T-helper 2 cell treated with Interferon-gamma antibody and Interleukin-4, amounts not matched to agents 100 ng/mL and 5 ng/mL, for 36 hours (primary cell): ENCODE measurements at regions not wholly inside any gene's neighbourhood (a gene's known extent, or its start where the extent isn't known, plus 50 kb on each side); places are given as distances from the start of the nearest gene placed in this dataset.

Experiments
- intact Hi-C: fragments of 100-400 bp; cut with micrococcal nuclease; formaldehyde crosslinking; loops from one replicate; pipeline ENCODE4 v1.15.1; 2023

DNA sequence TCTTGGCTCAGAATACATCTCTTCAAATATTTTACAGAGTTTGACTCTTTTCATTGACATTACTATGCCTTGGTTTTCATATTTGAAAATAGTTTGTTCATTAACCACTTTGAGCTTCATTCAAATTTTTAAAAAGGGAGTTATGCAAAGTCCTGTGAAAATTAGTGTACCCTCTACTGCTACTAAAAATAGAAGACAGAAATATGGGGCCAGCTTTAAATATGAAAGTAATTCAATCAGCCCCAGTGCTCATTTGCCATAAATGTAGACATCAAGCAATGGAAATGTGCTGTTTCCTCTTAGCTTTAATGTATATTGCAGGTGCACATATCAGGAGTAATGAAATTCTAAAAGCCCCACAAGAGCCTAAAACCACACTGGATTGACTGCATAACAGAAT is 218.7 kb downstream of the SPATA18 start:
- intact Hi-C loops, result no loop called here

DNA sequence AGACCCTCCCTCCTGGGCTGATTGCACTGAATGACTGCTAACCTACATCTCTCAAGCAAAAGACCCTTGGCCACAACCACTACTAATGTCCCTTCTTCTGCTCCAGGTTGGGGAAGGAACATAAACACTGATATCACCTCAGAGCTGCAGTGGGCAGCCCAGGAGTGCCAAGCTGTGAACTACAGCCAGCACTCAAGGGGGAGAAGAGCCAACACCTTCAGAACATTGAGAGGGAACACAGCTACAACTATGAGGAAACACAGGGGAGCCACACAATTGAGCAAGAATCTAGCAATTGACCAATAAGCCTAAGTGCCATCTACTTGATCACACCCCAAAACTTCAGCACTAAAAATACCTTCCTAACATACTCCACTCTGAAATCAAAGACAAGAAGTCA is 222.8 kb downstream of the SPATA18 start:
- intact Hi-C loops, result no loop called here

DNA sequence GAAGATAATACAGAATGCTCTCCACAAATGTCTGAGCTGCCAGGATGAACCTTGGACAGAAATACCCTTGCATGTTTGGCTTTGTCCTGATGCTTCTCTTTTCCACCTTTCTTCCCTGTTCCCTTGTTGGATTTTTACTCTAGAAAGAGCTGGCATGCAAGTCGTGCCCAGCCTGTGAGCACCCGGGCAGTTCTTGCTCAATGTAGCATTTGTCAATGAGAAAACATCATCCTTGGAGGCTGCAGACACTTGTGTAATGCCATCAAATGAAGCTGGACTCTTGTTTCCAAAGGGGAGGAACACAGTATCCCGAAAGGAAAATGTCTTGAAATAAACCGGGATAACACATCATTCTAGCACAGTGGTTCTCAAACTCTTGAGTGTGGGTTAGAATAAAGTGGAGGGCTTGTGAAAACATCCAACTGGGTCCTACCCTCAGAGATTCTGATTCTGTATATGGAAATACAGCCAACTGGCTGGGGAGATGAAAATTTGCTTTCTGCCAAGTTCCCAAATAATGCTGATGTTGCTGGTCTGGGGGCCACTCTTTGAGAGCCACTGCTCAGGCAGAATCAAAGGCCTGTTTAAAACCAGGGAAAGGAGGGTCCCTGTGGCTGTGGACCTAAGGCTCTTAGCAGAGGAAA is 237.2 kb downstream of the SPATA18 start:
- intact Hi-C loops, result no loop called here

DNA sequence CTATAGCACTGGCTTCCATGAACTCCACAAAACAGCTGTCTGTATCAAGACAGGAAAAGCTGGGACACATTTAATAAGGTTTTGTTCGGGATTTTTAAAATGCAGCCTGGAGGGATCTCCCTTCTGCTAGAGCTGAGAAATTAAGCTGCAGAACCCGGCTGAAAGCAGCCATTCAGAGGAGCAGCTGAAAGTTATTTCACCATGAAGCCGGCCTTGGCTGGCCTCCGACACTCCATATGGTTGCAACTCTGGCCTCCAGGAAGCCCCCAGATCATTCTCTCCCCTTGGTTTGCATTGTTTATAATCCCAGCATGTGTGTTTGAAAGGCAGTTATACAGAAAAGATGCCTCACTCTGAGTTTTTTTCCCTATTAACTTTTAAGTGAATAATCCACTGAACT is 239.4 kb downstream of the SPATA18 start:
- intact Hi-C loops, result no loop called here

DNA sequence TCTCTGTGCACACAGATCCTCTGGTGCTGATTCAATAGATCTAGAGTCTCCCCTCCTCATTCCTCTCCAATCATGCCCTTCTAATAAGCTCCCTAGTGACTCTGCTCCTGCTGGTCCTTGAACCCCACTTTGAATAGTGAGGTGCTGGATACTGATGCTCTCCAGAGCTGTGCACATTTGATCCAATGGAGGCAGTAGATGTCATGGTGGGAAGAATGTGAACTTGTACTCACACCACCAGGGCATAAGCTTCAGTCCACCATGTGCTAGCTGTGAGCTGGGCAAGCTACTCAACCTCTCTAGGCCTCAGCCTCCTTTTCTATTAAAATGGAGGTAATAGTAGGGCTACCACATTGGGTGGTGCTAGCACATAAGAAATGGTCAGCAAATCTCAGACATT is 241.1 kb downstream of the SPATA18 start:
- intact Hi-C loops, result no loop called here

DNA sequence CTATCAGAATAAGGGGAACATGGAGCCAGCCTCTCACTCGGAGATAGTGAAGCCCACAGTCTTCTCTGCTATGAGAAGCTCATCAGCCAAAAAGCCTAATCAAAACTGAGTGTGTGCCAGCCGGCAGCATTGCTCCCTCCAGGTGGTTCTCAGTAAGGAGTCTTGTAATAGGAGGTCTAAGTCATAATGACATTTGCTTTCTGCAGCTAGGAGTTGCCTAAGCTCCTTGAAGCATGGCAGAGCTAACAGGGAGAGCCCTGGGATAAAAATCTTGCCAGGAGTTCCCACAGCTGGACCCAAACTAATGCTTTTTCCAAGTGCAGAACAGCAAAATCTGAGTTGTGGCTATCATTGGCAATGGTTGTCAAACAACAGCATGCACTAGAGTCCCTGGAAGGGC is 245.2 kb downstream of the SPATA18 start:
- intact Hi-C loops, result no loop called here

DNA sequence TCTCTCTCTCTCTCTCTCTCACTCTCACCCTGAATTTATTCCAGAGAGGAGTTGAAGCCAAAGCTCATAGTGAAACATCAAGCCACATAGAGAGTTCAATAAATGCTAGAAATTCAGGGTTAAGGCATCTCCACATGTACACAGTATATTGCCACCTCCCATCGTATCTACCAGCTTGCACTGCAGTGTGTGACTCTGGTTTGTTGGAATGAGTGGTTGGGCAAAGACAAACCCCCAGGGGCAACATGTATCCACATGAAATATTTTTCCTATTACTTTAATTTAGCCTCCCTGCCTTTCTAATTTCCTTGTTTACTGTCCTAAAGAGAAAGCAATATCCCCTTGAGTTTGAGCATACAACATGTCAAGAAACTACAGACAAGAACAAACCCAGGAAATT is 247.3 kb downstream of the SPATA18 start:
- intact Hi-C loops, result no loop called here

DNA sequence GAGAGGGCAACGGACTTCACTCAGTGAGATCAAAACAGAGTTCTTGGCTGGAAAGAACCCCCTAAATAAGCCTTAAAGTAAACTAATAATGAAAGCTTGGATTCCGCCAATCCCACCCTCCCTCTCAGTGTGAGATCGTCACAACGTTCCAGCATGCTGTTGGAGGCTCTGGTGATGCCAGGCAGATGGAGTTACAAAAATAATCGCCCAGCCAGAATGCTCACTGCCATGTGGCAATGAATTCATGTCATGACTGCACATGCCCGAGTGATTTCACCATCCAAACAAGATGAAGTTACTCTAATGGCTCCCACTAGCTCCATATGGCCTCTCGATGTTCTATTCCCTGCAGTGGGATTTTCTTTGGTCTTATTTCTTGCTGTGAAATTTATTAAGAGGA is 248.0 kb downstream of the SPATA18 start:
- intact Hi-C loops, result no loop called here

DNA sequence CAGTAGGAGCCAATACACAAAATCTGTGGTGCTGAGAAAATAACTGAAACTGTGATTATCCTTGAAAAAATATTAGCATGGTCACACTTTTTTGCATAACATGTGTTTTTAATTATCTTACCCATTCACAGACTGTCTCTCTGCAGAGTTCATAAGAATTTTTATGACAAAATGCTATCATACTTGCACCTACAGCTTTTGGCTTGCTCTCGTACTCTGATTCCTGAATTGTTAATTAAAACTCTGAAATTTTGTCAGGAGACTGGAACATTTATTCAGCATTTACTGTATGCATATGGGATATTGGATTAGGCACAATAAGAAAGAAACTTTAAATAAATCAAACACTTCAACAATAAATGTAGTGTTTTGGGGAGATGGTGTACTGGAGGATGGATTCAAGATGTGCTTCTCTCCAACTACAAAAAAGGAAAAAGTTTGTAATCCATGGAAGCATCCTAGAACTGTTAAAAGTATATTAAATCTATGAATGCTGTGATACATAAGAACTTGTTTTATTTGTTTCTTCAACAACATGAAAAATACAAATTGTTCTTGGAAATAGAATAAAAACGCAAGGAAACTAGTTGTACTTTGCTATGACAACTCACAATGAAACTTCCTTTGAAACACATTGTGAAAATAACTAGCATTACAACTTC is 260.5 kb downstream of the SPATA18 start:
- intact Hi-C loops, result no loop called here

DNA sequence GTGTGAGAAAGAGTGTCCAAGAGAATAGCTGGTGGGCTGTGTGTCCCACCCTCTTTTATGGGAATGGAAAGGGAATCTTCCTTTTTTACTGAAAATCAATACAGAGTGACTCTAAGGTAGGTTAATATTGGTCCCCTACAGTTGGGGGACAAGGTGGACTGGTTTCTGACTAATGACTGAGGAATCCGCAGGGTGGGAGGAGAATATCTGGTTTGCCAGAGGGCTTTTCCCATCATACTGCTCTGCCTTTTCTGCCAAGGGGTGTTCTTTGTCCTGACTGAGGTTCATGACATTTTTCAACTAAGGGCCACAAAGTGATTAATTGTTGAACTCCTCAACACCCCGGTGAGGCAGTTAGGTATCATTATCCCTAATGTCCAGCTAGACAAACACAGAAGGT is 261.6 kb downstream of the SPATA18 start:
- intact Hi-C loops, result no loop called here

DNA sequence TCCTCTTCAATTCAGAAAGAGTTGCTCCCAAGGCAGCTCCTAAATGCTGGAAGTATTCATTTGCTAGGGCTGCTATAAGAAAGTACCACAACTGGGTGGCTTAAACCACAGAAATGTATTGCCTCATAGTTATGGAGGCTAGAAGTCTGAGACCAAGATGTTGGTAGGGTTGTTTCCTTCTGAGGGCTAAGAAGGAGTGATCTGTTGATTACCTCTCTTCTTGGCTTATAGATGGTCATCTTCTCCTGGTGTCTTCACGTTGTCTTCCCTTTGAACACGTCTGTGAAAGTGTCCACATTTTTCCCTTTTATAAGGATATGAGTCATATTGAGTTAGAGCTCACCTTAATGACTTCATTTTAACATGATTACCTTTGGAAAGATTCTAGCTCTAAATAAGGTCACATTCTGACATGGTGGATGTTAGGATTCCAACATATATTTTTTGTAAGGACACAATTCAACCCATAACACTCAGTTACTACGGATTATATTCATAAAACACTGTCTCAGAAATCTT is 266.3 kb downstream of the SPATA18 start:
- intact Hi-C loops, result no loop called here

DNA sequence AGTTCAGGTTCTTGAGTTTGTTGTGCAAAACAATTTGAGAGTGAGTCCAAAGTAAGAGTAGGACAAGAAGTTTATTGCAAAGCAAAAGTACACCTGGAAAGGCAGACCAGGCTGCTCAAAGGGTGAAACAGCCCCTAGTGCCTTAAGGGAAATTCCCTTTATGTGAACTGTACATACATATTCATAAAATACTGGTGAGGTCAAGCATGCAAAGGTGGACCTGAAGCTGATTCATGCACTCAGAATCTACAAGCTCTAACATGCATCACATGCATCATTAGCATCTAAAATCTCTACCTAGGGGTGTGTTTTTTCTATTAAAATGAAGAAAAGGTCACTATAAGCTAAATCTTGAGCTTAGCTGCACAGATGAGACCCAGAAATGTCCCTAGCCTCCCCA is 266.9 kb downstream of the SPATA18 start:
- intact Hi-C loops, result no loop called here

DNA sequence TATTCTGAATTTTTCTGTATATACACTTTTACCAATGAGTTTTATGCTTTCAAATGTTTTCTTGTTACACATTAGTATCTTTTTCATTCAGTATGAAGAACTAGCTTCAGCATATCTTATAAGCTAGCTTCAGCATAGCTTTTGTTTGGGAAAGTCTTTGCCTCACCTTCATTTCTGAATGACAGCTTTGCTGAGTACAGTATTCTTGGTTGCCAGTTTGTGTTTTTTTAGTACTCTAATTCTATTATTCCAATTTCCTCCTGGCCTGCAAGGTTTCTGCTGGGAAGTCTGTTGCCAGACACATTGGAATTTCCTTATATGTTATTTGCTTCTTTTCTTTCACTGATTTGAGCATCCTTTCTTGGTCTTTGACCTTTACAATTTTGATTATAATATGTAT is 278.8 kb downstream of the SPATA18 start:
- intact Hi-C loops, result no loop called here

DNA sequence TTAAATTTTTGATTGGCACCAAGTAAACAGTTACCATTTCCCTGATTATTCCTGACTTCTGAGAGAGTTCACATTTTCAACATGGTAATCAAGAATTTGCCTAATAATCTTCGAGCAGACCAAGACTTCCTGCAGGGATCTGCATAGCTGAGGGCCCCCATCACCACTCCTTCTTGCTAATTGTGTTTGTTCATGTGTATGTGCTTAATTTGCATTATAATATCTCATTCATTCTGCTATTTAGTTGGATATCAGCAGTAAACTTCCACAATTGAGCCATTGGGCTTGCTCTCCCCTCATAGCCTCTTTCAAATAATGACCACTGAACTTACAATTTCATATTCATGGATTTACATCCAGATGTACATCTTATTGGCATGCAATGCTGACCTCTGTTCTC is 292.5 kb downstream of the SPATA18 start:
- intact Hi-C loops, result no loop called here

DNA sequence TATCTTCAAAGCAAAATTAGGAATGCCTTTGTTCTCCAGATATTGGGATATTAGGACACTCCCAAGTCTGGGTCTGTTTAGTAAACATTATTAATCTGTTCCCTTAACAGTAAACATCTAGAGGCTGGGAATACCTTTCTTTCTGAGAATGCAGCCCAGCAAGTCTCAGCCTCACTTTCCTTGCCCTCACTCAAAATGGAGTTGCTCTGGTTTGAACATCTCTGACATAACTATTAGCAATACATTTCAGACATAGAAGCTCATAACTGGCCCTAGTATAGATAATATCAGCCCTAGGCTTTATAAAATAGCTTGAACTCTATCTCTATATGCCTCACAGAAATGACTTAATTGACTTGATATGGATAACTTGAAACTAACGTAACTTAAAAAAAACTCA is 299.8 kb downstream of the SPATA18 start:
- intact Hi-C loops, result no loop called here

DNA sequence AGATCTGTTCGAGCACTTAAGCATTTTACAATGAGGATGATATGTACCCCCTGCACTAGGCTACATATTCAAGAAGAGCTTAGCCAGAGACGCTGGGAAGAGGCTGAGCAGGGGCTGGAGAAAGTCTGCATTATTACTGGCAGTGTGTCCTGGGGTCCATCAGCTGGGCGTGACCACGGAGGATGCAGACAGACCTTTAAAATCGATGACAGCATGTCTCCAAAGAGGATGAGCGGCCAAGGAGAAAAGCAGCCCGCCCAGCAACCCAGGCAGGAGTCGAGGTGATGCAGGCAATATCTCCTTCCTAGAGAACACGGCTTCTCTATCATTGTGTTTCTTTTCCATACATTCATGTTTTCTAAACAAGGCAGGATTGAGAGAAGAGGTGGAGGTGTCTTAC is 300.7 kb downstream of the USP46 start:
- intact Hi-C loops, result no loop called here

DNA sequence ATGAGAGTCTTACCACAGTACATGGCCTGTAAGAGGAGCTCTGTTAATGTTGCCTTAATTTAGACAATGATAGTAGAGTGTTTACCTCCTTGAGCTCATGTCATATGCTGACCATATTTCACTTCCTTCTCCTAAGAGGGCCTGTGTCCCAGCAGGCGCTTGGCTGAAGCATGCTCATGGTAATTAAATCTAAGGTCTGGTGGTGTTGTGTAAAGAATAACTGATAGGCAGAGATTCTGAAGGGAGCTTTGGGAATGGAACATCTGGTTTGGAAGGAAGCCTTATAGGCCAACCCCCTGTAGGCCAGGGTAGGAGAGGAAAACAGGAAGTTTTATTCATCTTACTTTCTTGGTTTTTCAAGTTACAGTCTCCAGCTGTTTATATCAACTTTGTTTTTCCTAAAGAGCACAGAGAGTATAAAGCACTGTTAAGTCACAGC is 300.2 kb downstream of the USP46 start:
- intact Hi-C loops, result no loop called here

DNA sequence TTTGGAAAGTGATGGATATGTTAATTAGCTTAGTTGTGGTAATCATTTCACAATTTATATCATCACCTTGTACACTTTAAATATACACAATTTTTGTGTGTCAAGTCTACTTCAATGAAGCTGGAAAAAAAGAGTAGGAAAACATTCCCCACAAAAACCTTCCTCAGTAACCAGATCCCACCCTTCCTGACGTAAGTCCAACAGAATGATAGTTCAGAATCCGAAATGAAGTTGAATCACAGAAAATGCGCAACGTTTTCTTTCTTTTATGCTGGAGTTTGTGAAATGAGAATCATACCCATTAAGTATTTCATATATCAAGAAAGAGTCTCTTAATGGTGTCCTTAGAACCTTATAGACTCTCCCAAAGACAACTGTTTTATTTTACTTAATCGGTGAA is 292.9 kb downstream of the USP46 start:
- intact Hi-C loops, result no loop called here

DNA sequence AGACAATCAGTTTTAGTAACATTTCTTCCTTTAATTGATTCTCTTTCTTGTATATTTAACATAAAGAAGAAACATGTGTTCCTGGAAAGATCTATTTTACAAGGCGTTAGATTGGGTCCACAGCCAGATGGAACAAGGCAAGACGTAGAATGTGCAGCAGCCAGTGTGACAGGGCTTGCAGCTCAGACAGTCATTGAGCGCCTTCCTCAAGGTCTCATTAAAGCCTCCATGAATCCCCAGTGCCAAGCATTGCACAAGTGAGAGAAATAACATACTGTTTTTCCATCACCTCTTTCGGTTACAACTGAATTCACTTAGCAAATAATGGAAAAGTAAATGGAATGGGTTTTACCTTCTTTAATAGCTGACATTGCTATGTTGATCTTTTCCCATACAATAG is 292.5 kb downstream of the USP46 start:
- intact Hi-C loops, result no loop called here

DNA sequence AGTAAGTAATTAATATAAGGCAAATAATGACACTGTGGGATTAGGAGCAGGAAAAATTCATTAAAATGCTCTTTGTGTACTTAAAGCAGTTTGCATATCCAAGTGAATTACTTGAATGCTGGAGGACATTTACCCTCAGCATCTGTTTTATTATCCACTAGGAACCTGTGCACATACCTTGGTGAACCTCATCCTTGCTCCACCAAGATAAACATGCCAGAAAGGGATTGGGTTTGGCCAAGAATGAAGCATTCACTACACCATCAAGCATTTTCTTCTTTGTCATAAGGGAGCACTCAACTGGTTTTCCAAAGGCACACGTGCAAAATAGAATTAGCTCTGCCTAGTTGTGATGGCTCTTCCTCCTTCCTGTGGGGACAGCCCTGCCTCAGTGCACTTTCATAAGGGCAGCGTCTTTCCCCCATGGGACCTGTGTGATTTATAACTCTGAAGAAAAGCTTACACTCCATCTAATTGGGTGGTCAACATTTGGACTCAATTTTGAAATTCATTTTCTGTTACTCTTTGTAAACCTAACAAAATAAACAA is 291.7 kb downstream of the USP46 start:
- intact Hi-C loops, result no loop called here

DNA sequence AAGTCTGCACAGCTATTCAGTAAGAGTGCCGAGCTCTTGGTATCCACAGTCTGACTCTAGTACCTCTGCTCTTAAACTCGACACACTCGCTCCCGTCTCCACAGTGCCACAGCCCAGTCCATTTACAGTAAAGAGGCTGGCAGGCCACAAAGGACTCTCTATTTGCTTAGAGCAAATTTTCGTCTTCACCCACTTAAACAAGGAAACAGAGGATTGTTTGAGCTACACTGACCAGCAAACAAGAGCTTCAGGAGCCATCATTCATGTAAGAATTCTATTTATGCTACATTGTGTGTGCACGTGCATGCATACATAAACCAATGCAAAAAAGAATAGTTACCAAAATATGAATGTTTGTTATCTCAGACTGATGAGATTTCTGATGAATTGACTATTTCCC is 290.2 kb downstream of the USP46 start:
- intact Hi-C loops, result no loop called here

DNA sequence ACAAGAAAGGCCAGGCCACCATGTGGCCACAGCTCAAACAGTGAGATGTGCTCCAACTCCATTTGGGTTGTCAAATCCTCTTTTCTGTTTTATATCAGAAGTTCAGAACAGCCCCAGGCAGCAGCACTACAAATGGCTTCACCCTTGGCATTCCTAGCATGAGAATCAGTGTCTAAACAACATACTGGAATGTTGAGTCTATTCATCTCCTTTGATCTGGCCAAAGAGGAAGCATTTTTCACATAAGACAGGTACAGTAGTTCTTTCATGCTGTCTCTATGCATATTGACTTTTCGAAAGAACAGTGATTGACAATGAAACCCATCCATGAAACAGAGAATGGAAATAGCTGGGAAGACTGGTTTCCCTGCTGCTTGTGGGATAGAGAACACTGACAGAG is 289.5 kb downstream of the USP46 start:
- intact Hi-C loops, result no loop called here

DNA sequence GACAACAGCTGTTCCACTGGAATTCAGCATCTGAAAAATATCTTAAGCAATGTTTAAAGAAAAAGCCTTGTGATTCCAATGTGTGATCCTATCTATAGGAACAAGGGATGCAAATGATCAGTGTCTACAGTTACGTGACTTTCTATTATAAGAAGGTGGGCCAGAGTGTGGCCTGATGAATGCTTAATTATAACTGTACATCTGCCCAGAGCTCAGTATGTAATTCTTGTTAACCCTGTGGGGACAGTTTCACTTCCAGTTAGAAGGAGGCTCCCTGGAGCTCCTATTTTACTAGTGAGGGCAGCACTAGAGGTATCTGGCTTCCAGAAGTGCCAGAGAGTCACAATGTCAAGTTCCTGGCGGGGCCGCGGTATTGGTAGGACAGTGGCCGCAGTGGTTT is 288.5 kb downstream of the USP46 start:
- intact Hi-C loops, result no loop called here
